LNCAP (cell line): ENCODE measurements at regions not wholly inside any gene's neighbourhood (a gene's known extent, or its start where the extent isn't known, plus 50 kb on each side); places are given as distances from the start of the nearest gene placed in this dataset.

ENCODE experiments used
- TF ChIP-seq, protein P1 (sequence below): fragments of 450-650 bp; IDR thresholded peaks from 2 replicates; pipeline ENCODE4 v1.5.1; 2017; ENCODE audit warnings: mild to moderate bottlenecking

GRCh38 chr10:69738071-69738470, 63.6 kb upstream of the COL13A1 start:
- TF ChIP-seq, protein P1, sequence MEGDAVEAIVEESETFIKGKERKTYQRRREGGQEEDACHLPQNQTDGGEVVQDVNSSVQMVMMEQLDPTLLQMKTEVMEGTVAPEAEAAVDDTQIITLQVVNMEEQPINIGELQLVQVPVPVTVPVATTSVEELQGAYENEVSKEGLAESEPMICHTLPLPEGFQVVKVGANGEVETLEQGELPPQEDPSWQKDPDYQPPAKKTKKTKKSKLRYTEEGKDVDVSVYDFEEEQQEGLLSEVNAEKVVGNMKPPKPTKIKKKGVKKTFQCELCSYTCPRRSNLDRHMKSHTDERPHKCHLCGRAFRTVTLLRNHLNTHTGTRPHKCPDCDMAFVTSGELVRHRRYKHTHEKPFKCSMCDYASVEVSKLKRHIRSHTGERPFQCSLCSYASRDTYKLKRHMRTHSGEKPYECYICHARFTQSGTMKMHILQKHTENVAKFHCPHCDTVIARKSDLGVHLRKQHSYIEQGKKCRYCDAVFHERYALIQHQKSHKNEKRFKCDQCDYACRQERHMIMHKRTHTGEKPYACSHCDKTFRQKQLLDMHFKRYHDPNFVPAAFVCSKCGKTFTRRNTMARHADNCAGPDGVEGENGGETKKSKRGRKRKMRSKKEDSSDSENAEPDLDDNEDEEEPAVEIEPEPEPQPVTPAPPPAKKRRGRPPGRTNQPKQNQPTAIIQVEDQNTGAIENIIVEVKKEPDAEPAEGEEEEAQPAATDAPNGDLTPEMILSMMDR = no peak

GRCh38 chr10:69738858-69739435, 62.8 kb upstream of the COL13A1 start:
- TF ChIP-seq, protein P1 = no peak

- TF ChIP-seq, protein P1 = no peak
Measured at GRCh38 chr10:69739634-69740033, 62.1 kb upstream of the COL13A1 start.

DNA sequence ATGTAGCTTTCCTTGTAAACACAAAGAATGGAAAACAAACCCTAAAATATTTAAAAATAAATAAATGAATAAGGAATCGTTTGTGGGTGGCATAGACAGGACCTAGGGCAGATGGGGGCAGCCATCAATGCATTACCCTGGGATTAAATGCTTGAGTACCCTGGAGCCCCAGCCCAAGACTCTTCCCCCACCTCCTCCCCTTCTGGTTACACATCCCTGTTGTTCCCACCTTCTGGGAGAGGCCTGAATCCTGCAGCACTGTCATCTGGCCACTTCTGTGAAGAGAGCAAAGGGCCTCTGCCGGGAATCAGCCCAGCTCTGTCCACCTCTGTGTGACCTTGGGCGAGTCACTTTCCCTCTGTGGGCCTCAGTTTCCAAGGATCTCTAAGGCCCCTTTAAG, 61.6 kb upstream of the COL13A1 start:
- TF ChIP-seq, protein P1 = no peak

- TF ChIP-seq, protein P1 = no peak
Measured at GRCh38 chr10:69741252-69741651, 60.5 kb upstream of the COL13A1 start.

- TF ChIP-seq, protein P1 = no peak
Measured at GRCh38 chr10:69741671-69742355, 59.9 kb upstream of the COL13A1 start.

GRCh38 chr10:69742356-69742695, 59.4 kb upstream of the COL13A1 start:
- TF ChIP-seq, protein P1 = no peak
